OCI-LY7 (cell line): ENCODE measurements at regions not wholly inside any gene's neighbourhood (a gene's known extent, or its start where the extent isn't known, plus 50 kb on each side); places are given as distances from the start of the nearest gene placed in this dataset.

ENCODE experiments used
- EZH2phosphoT487 ChIP-seq: fragments of 200-600 bp; sonication (generic); IDR thresholded peaks from 2 replicates; pipeline ENCODE4 v1.6.1; 2018; ENCODE audit warnings: low read depth, borderline replicate concordance, mild to moderate bottlenecking, mixed run types, antibody characterized with exemption, low read length, moderate library complexity, mixed read lengths
- TF ChIP-seq, protein P1 (sequence below): fragments of 200-600 bp; sonication (generic); conservative IDR thresholded peaks from 2 replicates; pipeline ENCODE4 v1.5.1; 2014; ENCODE audit warnings: mild to moderate bottlenecking, antibody characterized with exemption, low read length, moderate library complexity, mixed read lengths

GRCh38 chr7:81482600-81483186 lies 287.2 kb downstream of the HGF start:
- TF ChIP-seq, protein P1, sequence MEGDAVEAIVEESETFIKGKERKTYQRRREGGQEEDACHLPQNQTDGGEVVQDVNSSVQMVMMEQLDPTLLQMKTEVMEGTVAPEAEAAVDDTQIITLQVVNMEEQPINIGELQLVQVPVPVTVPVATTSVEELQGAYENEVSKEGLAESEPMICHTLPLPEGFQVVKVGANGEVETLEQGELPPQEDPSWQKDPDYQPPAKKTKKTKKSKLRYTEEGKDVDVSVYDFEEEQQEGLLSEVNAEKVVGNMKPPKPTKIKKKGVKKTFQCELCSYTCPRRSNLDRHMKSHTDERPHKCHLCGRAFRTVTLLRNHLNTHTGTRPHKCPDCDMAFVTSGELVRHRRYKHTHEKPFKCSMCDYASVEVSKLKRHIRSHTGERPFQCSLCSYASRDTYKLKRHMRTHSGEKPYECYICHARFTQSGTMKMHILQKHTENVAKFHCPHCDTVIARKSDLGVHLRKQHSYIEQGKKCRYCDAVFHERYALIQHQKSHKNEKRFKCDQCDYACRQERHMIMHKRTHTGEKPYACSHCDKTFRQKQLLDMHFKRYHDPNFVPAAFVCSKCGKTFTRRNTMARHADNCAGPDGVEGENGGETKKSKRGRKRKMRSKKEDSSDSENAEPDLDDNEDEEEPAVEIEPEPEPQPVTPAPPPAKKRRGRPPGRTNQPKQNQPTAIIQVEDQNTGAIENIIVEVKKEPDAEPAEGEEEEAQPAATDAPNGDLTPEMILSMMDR: peak; percentile 81
- TF ChIP-seq EZH2phosphoT487: no peak
